ENCODE measurements at regions not wholly inside any gene's neighbourhood (a gene's known extent, or its start where the extent isn't known, plus 50 kb on each side); places are given as distances from the start of the nearest gene placed in this dataset.
"Not testable (repeated sequence)": the region's sequence is repeated elsewhere in the genome, so short reads cannot be mapped to it uniquely, and the experiment has no call there.

DNA sequence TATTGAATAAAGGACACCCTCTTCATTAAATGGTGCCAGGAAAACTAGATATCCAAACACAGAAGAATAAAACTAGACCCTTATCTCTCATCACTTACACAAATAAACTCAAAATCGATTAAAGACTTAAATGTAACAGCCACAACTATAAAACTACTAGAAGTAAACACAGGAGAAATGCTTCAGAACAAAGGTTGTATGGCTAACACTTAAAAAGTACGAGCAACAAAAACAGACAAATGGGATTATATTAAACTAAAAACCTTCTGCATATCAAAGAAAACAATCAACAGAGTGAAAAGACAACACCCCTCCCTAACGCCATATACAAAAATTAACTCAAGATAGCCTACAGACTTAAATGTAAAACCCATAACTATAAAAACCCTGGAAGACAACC, 104.7 kb upstream of the CLEC6A start:
- ATAC-seq; H3K36me3 ChIP-seq (replicated peaks in 1 of 2; ENCODE audit: insufficient read depth in 1 of 2, low read depth in 2 of 2); H3K9me3 ChIP-seq; intact Hi-C loops (cut with DNase I); H3K4me3 ChIP-seq; DNase-seq; H3K4me1 ChIP-seq; H3K27ac ChIP-seq; H3K27me3 ChIP-seq: not testable (repeated sequence)
- WGBS, 2 donors, result 67 to 72% methylated on average over 3 of the region's 3 CpGs

DNA sequence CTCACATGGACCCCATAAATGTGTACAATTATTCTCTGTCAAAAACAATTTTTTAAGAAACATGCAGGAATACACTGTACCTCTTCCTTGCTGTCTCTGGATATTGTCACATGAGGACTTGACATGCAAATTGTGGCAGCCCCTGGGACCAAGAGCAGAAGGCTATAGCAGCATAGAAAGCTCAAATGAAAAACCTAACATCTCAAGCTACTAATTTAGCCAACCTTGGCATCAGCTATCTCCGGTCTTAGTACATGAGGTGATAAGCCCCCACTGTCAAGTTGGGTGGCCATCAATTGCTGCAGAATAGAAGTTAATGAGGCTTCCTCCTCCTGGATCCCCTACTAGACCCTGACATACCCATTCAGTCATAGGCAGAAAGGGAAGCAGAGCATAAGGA, 101.0 kb upstream of the CLEC6A start:
- H3K36me3 ChIP-seq (replicated peaks in 1 of 2; ENCODE audit: insufficient read depth in 1 of 2, low read depth in 2 of 2); H3K27ac ChIP-seq; ATAC-seq; H3K4me1 ChIP-seq; H3K4me3 ChIP-seq; intact Hi-C loops (cut with DNase I); H3K27me3 ChIP-seq; H3K9me3 ChIP-seq; DNase-seq: not testable (repeated sequence)
- WGBS, 2 donors, result 76 to 88% methylated on average over 1 of the region's 1 CpG

DNA sequence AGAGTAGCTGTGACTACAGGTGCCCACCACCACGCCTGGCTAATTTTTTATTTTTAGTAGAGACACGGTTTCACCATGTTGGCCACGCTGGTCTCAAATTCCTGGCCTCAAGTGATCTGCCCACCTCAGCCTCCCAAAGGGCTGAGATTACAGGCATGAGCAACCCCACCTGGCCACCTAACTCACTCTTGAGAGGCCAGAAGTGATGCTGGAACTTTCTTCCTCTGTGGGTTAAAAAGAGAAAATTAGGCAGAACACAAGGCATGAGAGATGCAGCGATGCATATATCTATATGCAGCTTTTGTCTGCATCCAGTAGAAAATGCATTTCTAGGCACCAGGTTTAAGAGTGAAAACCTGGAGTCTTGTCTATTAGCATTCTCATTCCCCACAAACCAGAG, 100.2 kb upstream of the CLEC6A start:
- ATAC-seq; H3K36me3 ChIP-seq (replicated peaks in 1 of 2; ENCODE audit: insufficient read depth in 1 of 2, low read depth in 2 of 2); H3K27ac ChIP-seq; H3K27me3 ChIP-seq; H3K9me3 ChIP-seq; intact Hi-C loops (cut with DNase I); DNase-seq; H3K4me3 ChIP-seq; H3K4me1 ChIP-seq: not testable (repeated sequence)
- whole genome bisulfite sequencing, 2 donors, result 94 to 96% methylated on average over 4 of the region's 4 CpGs

GRCh38 chr12:8373744-8374143, 82.0 kb upstream of the CLEC6A start:
- not testable (repeated sequence) for DNase-seq

DNA sequence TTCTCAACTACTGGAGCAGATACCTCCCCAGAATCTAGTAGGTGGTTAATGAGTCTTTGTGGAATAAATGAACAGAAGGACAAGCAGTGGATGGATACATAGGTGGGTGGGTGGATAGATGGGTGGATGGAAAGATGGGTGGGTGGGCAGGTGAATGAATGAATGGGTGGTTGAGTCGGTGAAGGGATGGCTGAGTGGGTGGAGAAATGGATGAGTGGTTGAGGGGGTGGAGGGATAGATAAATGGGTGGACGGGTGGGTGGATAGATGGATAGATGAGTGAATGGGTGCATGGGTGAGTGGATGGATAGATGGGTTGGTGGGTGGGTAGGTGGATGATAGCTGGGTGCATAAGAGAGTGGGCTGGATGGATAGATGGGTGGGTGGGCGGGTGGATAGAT, 80.6 kb upstream of the CLEC6A start:
- DNase-seq; H3K36me3 ChIP-seq (replicated peaks in 1 of 2; ENCODE audit: insufficient read depth in 1 of 2, low read depth in 2 of 2); intact Hi-C loops (cut with DNase I); H3K9me3 ChIP-seq; ATAC-seq; H3K4me1 ChIP-seq; H3K4me3 ChIP-seq; H3K27me3 ChIP-seq; H3K27ac ChIP-seq: not testable (repeated sequence)
- WGBS, 2 donors, result 83 to 94% methylated on average over 2 to 3 of the region's 3 CpGs

More at GRCh38 chr12:8373744-8374143, 82.0 kb upstream of the CLEC6A start:
- H3K27ac ChIP-seq; H3K27me3 ChIP-seq; ATAC-seq; H3K9me3 ChIP-seq; intact Hi-C loops (cut with DNase I); H3K36me3 ChIP-seq (replicated peaks in 1 of 2; ENCODE audit: insufficient read depth in 1 of 2, low read depth in 2 of 2); H3K4me1 ChIP-seq; H3K4me3 ChIP-seq: not testable (repeated sequence)
- WGBS, 2 donors, result 53 to 60% methylated on average over 5 of the region's 5 CpGs

GRCh38 chr12:8377756-8378155, 78.0 kb upstream of the CLEC6A start:
- ATAC-seq; H3K36me3 ChIP-seq (replicated peaks in 1 of 2; ENCODE audit: insufficient read depth in 1 of 2, low read depth in 2 of 2); H3K4me3 ChIP-seq; DNase-seq; intact Hi-C loops (cut with DNase I); H3K27me3 ChIP-seq; H3K9me3 ChIP-seq; H3K27ac ChIP-seq; H3K4me1 ChIP-seq: not testable (repeated sequence)
- WGBS, 2 donors, result 82% methylated on average over 5 to 6 of the region's 6 CpGs

DNA sequence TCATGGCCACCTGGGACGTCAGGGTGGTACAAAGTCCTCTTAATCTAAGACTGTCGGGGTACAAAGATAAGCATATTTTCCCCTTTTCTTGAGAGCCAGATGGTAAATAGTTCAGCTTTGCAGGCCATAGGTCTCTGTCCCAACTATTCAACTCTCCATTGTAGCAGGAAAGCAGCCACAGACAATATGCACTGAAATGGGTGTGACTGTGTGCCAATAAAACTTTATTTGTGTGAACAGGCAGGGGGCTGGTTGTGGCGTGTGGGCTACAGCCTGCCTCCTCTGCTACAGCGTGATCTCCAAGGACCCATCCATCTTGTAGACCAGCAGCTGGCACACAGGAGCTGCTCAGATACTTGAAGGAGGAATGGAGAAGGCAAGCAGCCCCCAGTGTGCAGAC, 73.2 kb upstream of the CLEC6A start:
- H3K27me3 ChIP-seq; H3K27ac ChIP-seq; H3K4me1 ChIP-seq; DNase-seq; H3K4me3 ChIP-seq; intact Hi-C loops (cut with DNase I); H3K36me3 ChIP-seq (replicated peaks in 1 of 2; ENCODE audit: insufficient read depth in 1 of 2, low read depth in 2 of 2); H3K9me3 ChIP-seq; ATAC-seq: not testable (repeated sequence)
- 42 to 69% methylated on average over 2 to 4 of the region's 4 CpGs for WGBS, 2 donors

DNA sequence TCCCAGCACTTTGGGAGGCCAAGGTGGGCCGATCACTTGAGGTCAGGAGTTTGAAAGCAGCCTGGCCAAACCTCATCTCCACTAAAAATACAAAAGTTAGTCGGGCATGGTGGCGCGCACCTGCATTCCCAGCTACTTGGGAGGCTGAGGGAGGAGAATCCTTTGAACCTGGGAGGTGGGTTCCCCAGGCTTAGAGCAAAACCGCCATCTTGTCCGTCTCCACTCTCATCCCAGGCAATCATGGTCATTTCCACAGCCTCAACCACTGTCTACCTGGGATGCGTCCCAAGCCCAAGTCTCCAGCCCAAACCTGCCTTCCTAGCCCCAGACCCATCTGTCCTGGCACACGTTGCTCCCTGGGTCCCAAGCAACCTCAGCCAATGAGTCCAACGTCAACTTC, 71.1 kb upstream of the CLEC6A start:
- H3K4me1 ChIP-seq; H3K27ac ChIP-seq; intact Hi-C loops (cut with DNase I); H3K9me3 ChIP-seq; H3K36me3 ChIP-seq (replicated peaks in 1 of 2; ENCODE audit: insufficient read depth in 1 of 2, low read depth in 2 of 2); H3K4me3 ChIP-seq; DNase-seq; H3K27me3 ChIP-seq; ATAC-seq: not testable (repeated sequence)
- 93 to 97% methylated on average over 9 of the region's 9 CpGs for WGBS, 2 donors

GRCh38 chr12:8385431-8385830, 70.3 kb upstream of the CLEC6A start:
- H3K9me3 ChIP-seq; H3K4me3 ChIP-seq; H3K4me1 ChIP-seq; H3K36me3 ChIP-seq (replicated peaks in 1 of 2; ENCODE audit: insufficient read depth in 1 of 2, low read depth in 2 of 2); H3K27me3 ChIP-seq; ATAC-seq; DNase-seq; intact Hi-C loops (cut with DNase I); H3K27ac ChIP-seq: not testable (repeated sequence)
- WGBS, 2 donors, result 85 to 94% methylated on average over 6 to 12 of the region's 12 CpGs

GRCh38 chr12:8386661-8387060, 69.1 kb upstream of the CLEC6A start:
- intact Hi-C loops (cut with DNase I), result not testable (repeated sequence)
- 83 to 100% methylated on average over 1 to 2 of the region's 2 CpGs for WGBS, 2 donors

DNA sequence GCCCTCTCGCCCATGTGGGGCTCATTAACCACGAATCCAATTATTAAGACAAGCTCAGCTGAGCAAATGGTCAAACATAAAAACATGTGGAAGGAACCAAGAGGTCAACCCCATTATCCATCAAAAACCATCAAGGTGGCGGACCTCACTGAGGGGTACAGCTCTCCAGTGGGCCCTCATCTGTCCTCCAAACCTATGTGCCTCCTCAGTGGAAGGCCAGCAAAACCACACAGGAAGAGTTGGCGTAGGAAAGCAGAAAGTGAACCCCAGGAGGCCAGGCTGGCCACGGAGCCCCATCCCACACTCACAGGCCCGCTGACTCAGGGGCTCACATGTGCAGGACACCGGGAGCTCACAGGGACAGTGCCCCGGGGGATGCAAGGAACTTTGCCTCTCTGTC, 66.5 kb upstream of the CLEC6A start:
- 76 to 77% methylated on average over 3 to 8 of the region's 8 CpGs for WGBS, 2 donors
- H3K9me3 ChIP-seq; H3K4me3 ChIP-seq; intact Hi-C loops (cut with DNase I); DNase-seq; H3K27ac ChIP-seq; H3K4me1 ChIP-seq; ATAC-seq; H3K27me3 ChIP-seq; H3K36me3 ChIP-seq (replicated peaks in 1 of 2; ENCODE audit: insufficient read depth in 1 of 2, low read depth in 2 of 2): not testable (repeated sequence)

More at GRCh38 chr12:8386661-8387060, 69.1 kb upstream of the CLEC6A start:
- H3K4me1 ChIP-seq; H3K9me3 ChIP-seq; DNase-seq; H3K27ac ChIP-seq; H3K4me3 ChIP-seq; H3K36me3 ChIP-seq (replicated peaks in 1 of 2; ENCODE audit: insufficient read depth in 1 of 2, low read depth in 2 of 2); ATAC-seq; H3K27me3 ChIP-seq: not testable (repeated sequence)

Data from body of pancreas (tissue), 4 donors.